Liver (tissue), 8 donors: ENCODE measurements at regions not wholly inside any gene's neighbourhood (a gene's known extent, or its start where the extent isn't known, plus 50 kb on each side); places are given as distances from the start of the nearest gene placed in this dataset.

Experiments used
- DNase-seq: peaks from one replicate; pipeline ENCODE4 v3.0.0-alpha.2; 2017; ENCODE audit warnings: low spot score
- H3K27ac ChIP-seq, 2 donors: one replicate each; pipeline ENCODE4 v1.7.0; 2013; ENCODE audit warnings: inconsistent platforms in 2 of 2, low read length in 2 of 2, control low read depth in 1 of 2, low read depth in 1 of 2, mild to moderate bottlenecking in 1 of 2
- H3K27me3 ChIP-seq, 4 donors: one replicate each; pipeline versions ENCODE4 v1.6.1 to v1.7.0; 2013; ENCODE audit warnings: low read length in 3 of 4, inconsistent platforms in 1 of 4, mild to moderate bottlenecking in 1 of 4, moderate library complexity in 1 of 4; ENCODE audit not compliant: control insufficient read depth in 4 of 4, insufficient read depth in 4 of 4
- H3K36me3 ChIP-seq, 4 donors: one replicate each; pipeline versions ENCODE4 v1.6.1 to v1.7.0; 2013; ENCODE audit warnings: low read length in 3 of 4, mild to moderate bottlenecking in 3 of 4, low read depth in 1 of 4, moderate library complexity in 1 of 4; ENCODE audit not compliant: control insufficient read depth in 4 of 4, insufficient read depth in 3 of 4
- H3K4me1 ChIP-seq, 4 donors: one replicate each; pipeline versions ENCODE4 v1.6.1 to v1.7.0; 2013; ENCODE audit warnings: low read length in 3 of 4, mild to moderate bottlenecking in 3 of 4, moderate library complexity in 1 of 4; ENCODE audit not compliant: control insufficient read depth in 4 of 4, insufficient read depth in 4 of 4
- H3K4me3 ChIP-seq, 3 donors: one replicate each; pipeline versions ENCODE4 v1.6.1 to v1.7.0; 2013; ENCODE audit warnings: low read length in 3 of 3, control low read depth in 1 of 3, low read depth in 1 of 3, mild to moderate bottlenecking in 1 of 3
- H3K9ac ChIP-seq, 2 donors: one replicate each; pipeline ENCODE4 v1.7.0; 2013; ENCODE audit warnings: low read length in 2 of 2, mild to moderate bottlenecking in 2 of 2, moderate library complexity in 2 of 2, control low read depth in 1 of 2, low read depth in 1 of 2
- H3K9me3 ChIP-seq, 4 donors: one replicate each; pipeline versions ENCODE4 v1.6.1 to v1.7.0; 2013; ENCODE audit warnings: low read length in 3 of 4; ENCODE audit not compliant: control insufficient read depth in 4 of 4
- EGR1 ChIP-seq, 2 donors: IDR thresholded peaks; 2 replicates each; pipeline ENCODE4 v1.6.1; 2016 to 2018; ENCODE audit warnings: antibody characterized with exemption in 2 of 2, low read depth in 2 of 2
- FOXA1 ChIP-seq: IDR thresholded peaks from 2 replicates; pipeline ENCODE4 v1.6.1; 2016; ENCODE audit warnings: antibody characterized with exemption
- FOXA2 ChIP-seq: IDR thresholded peaks from 2 replicates; pipeline ENCODE4 v1.6.1; 2016; ENCODE audit warnings: antibody characterized with exemption
- GABPA ChIP-seq, 2 donors: IDR thresholded peaks in 1 of 2; conservative IDR thresholded peaks in 1 of 2; 2 replicates each; pipeline ENCODE4 v1.6.1; 2016; ENCODE audit warnings: antibody characterized with exemption in 2 of 2, mild to moderate bottlenecking in 1 of 2, moderate library complexity in 1 of 2
- HNF4G ChIP-seq: IDR thresholded peaks from 2 replicates; pipeline ENCODE4 v1.6.1; 2016; ENCODE audit warnings: antibody characterized with exemption
- JUND ChIP-seq, 2 donors: IDR thresholded peaks; 2 replicates each; pipeline ENCODE4 v1.6.1; 2016; ENCODE audit warnings: antibody characterized with exemption in 2 of 2
- NR2F2 ChIP-seq: IDR thresholded peaks from 2 replicates; pipeline ENCODE4 v1.6.1; 2016; ENCODE audit warnings: antibody characterized with exemption
- RAD21 ChIP-seq, 2 donors: IDR thresholded peaks; 2 replicates each; pipeline ENCODE4 v1.6.1; 2016; ENCODE audit warnings: antibody characterized with exemption in 2 of 2, mild to moderate bottlenecking in 2 of 2
- REST ChIP-seq: IDR thresholded peaks from 2 replicates; pipeline ENCODE4 v1.6.1; 2016; ENCODE audit warnings: antibody characterized with exemption, mild to moderate bottlenecking
- RXRA ChIP-seq, 2 donors: IDR thresholded peaks; 2 replicates each; pipeline ENCODE4 v1.6.1; 2017 to 2018; ENCODE audit warnings: antibody characterized with exemption in 2 of 2, mild to moderate bottlenecking in 1 of 2
- SP1 ChIP-seq: IDR thresholded peaks from 2 replicates; pipeline ENCODE4 v1.6.1; 2018; ENCODE audit warnings: antibody characterized with exemption, mild to moderate bottlenecking
- TAF1 ChIP-seq: conservative IDR thresholded peaks from 2 replicates; pipeline ENCODE4 v1.6.1; 2016; ENCODE audit warnings: antibody characterized with exemption, mild to moderate bottlenecking
- YY1 ChIP-seq: IDR thresholded peaks from 2 replicates; pipeline ENCODE4 v1.6.1; 2016; ENCODE audit warnings: antibody characterized with exemption, mild to moderate bottlenecking
- ZBTB33 ChIP-seq: IDR thresholded peaks from 2 replicates; pipeline ENCODE4 v1.6.1; 2016; ENCODE audit warnings: antibody characterized with exemption
- WGBS: extraction: QIAGEN DNeasy Blood & Tissue Kit; methylation state at CpG from one replicate; pipeline ENCODE4 v1.1.7; 2013; 5-methylcytosine and 5-hydroxymethylcytosine counted together
- TF ChIP-seq, protein P1 (sequence below): IDR thresholded peaks from 2 replicates; pipeline ENCODE4 v1.6.1; 2016; ENCODE audit warnings: antibody characterized with exemption
- TF ChIP-seq, protein P2 (sequence below): fragments of 150-350 bp; IDR thresholded peaks from 2 replicates; pipeline ENCODE4 v1.5.1; 2017; ENCODE audit warnings: improper control_type of control experiment, low read depth, low read length; ENCODE audit not compliant: missing input control
- TF ChIP-seq, protein P3 (sequence below): IDR thresholded peaks from 2 replicates; pipeline ENCODE4 v1.6.1; 2016; ENCODE audit warnings: antibody characterized with exemption
- donor health status: healthy.
- donor health status: healthy.
- donor health status: healthy.
- donor health status: healthy.
- donor health status: healthy.

- H3K9ac ChIP-seq = no peak overlapping the region
- no peak for DNase-seq
- H3K36me3 ChIP-seq = no peaks in the 10 kb centered on the region
- peaks cover 0 to 22% (median 10%) of the 10 kb centered on the region in 4 donors for H3K9me3 ChIP-seq
- H3K4me3 ChIP-seq = no peak overlapping the region
- no peaks in the 10 kb centered on the region for H3K27me3 ChIP-seq
- H3K4me1 ChIP-seq = no peaks in the 10 kb centered on the region
- TF ChIP-seq, protein P1, sequence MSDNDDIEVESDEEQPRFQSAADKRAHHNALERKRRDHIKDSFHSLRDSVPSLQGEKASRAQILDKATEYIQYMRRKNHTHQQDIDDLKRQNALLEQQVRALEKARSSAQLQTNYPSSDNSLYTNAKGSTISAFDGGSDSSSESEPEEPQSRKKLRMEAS = no peak
- no peak for TF ChIP-seq RAD21 (IDR thresholded peaks at IDR 0.05)
- no peak for TF ChIP-seq REST
- no peak for TF ChIP-seq YY1
- no peak for TF ChIP-seq JUND (IDR thresholded peaks at IDR 0.05)
- no peak for TF ChIP-seq FOXA2
- no peak for TF ChIP-seq RXRA (IDR thresholded peaks at IDR 0.05)
- no peak for TF ChIP-seq SP1
- no peak for TF ChIP-seq TAF1
- TF ChIP-seq NR2F2 = no peak
- TF ChIP-seq HNF4G = no peak
- TF ChIP-seq FOXA1 = no peak
- TF ChIP-seq, protein P2, sequence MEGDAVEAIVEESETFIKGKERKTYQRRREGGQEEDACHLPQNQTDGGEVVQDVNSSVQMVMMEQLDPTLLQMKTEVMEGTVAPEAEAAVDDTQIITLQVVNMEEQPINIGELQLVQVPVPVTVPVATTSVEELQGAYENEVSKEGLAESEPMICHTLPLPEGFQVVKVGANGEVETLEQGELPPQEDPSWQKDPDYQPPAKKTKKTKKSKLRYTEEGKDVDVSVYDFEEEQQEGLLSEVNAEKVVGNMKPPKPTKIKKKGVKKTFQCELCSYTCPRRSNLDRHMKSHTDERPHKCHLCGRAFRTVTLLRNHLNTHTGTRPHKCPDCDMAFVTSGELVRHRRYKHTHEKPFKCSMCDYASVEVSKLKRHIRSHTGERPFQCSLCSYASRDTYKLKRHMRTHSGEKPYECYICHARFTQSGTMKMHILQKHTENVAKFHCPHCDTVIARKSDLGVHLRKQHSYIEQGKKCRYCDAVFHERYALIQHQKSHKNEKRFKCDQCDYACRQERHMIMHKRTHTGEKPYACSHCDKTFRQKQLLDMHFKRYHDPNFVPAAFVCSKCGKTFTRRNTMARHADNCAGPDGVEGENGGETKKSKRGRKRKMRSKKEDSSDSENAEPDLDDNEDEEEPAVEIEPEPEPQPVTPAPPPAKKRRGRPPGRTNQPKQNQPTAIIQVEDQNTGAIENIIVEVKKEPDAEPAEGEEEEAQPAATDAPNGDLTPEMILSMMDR = no peak
- no peak for TF ChIP-seq GABPA (IDR thresholded peaks at IDR 0.05 in 1 of 2, conservative IDR thresholded peaks at IDR 0.05 in 1 of 2)
- 64% methylated on average over 26 of the region's 26 CpGs for WGBS
- no peak overlapping the region for H3K27ac ChIP-seq
Observed at GRCh38 chr7:4416396-4417056, 265.6 kb upstream of the FOXK1 start.

DNA sequence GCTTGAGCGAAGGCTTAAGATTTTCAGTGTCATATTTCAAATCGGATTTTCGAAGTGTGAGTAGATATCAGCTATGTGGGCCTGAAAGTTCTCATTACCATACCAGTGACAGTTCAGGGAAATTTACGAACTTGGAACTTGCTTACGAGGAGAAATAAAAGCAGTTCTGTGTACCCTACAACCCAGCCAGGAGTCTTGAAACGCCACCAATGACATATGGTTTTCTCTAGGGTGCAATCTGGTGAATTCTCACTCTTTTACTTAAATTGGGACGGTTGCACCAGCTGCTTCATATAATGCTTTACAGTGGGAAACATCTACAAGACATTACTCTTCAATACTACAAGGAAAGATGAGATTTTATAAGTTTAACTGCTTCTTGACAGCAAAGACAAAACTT lies 253.6 kb upstream of the FOXK1 start:
- H3K9ac ChIP-seq = no peak overlapping the region
- H3K27me3 ChIP-seq = no peaks in the 10 kb centered on the region
- WGBS = 73% methylated on average over 7 of the region's 7 CpGs
- no peaks in the 10 kb centered on the region for H3K36me3 ChIP-seq
- DNase-seq = no peak
- H3K4me1 ChIP-seq = no peaks in the 10 kb centered on the region
- H3K9me3 ChIP-seq = peaks cover 0 to 11% (median under 1%) of the 10 kb centered on the region in 4 donors
- no peak overlapping the region for H3K27ac ChIP-seq
- no peak overlapping the region for H3K4me3 ChIP-seq
- TF ChIP-seq FOXA2 = no peak
- no peak for TF ChIP-seq NR2F2
- TF ChIP-seq TAF1 = no peak
- TF ChIP-seq JUND (IDR thresholded peaks at IDR 0.05) = no peak
- TF ChIP-seq ZBTB33 = no peak
- TF ChIP-seq, protein P2 = no peak
- no peak for TF ChIP-seq RAD21 (IDR thresholded peaks at IDR 0.05)
- no peak for TF ChIP-seq FOXA1
- no peak for TF ChIP-seq RXRA (IDR thresholded peaks at IDR 0.05)
- TF ChIP-seq SP1 = no peak
- no peak for TF ChIP-seq EGR1 (IDR thresholded peaks at IDR 0.05; ENCODE audit: low read depth in 2 of 2)
- no peak for TF ChIP-seq HNF4G
- TF ChIP-seq, protein P3, sequence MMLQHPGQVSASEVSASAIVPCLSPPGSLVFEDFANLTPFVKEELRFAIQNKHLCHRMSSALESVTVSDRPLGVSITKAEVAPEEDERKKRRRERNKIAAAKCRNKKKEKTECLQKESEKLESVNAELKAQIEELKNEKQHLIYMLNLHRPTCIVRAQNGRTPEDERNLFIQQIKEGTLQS = no peak
- no peak for TF ChIP-seq REST
